GM23248 (cell line): ENCODE measurements at regions not wholly inside any gene's neighbourhood (a gene's known extent, or its start where the extent isn't known, plus 50 kb on each side); places are given as distances from the start of the nearest gene placed in this dataset.

Source experiments
- EZH2 ChIP-seq: fragments of 200-600 bp; sonication (generic); IDR thresholded peaks from 2 replicates; pipeline ENCODE4 v1.6.1; 2018; ENCODE audit warnings: antibody characterized with exemption, mild to moderate bottlenecking; ENCODE audit not compliant: insufficient read depth, poor library complexity, severe bottlenecking
- EZH2phosphoT487 ChIP-seq: fragments of 200-600 bp; sonication (generic); IDR thresholded peaks from 2 replicates; pipeline ENCODE4 v1.6.1; 2018; ENCODE audit warnings: antibody characterized with exemption, moderate library complexity, mild to moderate bottlenecking, low read depth; ENCODE audit not compliant: insufficient read depth

GRCh38 chr2:236643480-236643879 lies 73.9 kb downstream of the ACKR3 start:
- TF ChIP-seq EZH2 (no peak), EZH2phosphoT487 (no peak)
